ENCODE measurements at regions not wholly inside any gene's neighbourhood (a gene's known extent, or its start where the extent isn't known, plus 50 kb on each side); places are given as distances from the start of the nearest gene placed in this dataset.

DNA sequence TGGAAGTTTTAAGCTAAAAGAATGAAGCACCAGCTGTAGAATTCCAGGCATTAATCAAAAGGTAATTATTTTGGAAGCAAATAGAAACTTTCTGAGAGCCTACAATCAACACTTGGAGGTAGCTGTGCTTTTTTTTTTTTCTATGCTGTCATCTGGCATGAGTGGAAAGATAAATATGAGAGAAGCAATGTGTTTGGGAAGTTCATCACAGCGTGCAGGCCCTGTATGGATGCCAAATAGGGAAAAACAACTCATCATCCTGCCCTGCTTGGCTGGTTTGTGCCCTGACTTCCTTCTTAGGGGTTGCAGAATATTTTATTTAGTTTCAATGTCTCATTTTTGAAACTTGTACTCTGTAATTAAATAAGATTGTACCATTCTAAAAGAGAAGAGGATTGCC, 437.4 kb downstream of the PIK3C3 start:
- Histone ChIP-seq H3K4me1 (ENCODE audit: low read depth) (no peaks in the 10 kb centered on the region), H3K4me3 (no peak overlapping the region), H3K9me3 (ENCODE audit: low read depth) (no peaks in the 10 kb centered on the region), H3K27me3 (no peaks in the 10 kb centered on the region), H3K27ac (no peak overlapping the region), H3K36me3 (no peaks in the 10 kb centered on the region)
- TF ChIP-seq, protein P1, sequence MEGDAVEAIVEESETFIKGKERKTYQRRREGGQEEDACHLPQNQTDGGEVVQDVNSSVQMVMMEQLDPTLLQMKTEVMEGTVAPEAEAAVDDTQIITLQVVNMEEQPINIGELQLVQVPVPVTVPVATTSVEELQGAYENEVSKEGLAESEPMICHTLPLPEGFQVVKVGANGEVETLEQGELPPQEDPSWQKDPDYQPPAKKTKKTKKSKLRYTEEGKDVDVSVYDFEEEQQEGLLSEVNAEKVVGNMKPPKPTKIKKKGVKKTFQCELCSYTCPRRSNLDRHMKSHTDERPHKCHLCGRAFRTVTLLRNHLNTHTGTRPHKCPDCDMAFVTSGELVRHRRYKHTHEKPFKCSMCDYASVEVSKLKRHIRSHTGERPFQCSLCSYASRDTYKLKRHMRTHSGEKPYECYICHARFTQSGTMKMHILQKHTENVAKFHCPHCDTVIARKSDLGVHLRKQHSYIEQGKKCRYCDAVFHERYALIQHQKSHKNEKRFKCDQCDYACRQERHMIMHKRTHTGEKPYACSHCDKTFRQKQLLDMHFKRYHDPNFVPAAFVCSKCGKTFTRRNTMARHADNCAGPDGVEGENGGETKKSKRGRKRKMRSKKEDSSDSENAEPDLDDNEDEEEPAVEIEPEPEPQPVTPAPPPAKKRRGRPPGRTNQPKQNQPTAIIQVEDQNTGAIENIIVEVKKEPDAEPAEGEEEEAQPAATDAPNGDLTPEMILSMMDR (IDR thresholded peaks at IDR 0.05; ENCODE audit: low read depth, low read length), result no peak
- no peak for DNase-seq (ENCODE audit: low read depth in 1 of 2, low spot score in 1 of 2)

DNA sequence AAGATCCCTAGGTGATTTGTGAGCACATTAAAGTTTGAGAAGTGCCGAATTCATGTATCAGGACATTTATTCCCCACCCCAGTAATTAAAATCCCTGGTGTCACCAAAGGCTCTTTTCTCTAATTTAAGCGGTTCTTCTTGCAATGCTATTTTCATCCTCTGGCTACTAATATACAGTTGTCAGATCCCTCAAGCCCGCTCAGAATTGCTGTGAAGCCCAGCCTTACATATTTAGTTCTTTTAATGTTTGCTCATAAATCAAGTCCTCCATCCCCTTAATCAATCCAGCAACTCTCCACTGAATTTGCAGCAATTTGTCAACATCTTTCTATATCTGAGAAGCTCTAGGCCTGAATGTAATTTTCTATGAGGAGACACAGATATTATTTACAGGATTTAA, 437.9 kb downstream of the PIK3C3 start:
- no peaks in the 10 kb centered on the region for H3K27me3 ChIP-seq
- H3K4me1 ChIP-seq (ENCODE audit: low read depth), result no peaks in the 10 kb centered on the region
- no peaks in the 10 kb centered on the region for H3K9me3 ChIP-seq (ENCODE audit: low read depth)
- no peak overlapping the region for H3K4me3 ChIP-seq
- no peaks in the 10 kb centered on the region for H3K36me3 ChIP-seq
- DNase-seq (ENCODE audit: low read depth in 1 of 2, low spot score in 1 of 2), result no peak
- TF ChIP-seq, protein P1 (IDR thresholded peaks at IDR 0.05; ENCODE audit: low read depth, low read length), result no peak
- no peak overlapping the region for H3K27ac ChIP-seq

DNA sequence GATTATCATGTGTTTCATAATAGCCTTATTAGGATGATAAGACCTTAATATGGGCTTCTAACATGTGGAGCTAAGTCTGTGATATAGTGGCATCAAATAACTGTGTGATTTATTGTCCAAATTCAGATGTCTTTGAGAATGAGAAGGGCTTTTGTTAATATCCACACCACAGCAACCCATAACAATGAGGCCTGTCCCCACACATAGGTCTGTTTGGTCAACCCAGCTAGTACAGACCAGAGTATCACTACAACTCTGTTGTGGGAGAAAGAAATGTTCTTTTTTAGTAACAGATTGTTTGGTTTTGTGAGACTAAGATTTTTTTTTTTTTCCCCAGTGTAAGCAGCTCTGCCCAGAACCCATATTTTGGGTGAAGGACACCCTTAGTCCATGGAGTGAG, 439.2 kb downstream of the PIK3C3 start:
- H3K9me3 ChIP-seq (ENCODE audit: low read depth), result no peaks in the 10 kb centered on the region
- no peaks in the 10 kb centered on the region for H3K36me3 ChIP-seq
- H3K27me3 ChIP-seq, result no peaks in the 10 kb centered on the region
- H3K4me1 ChIP-seq (ENCODE audit: low read depth), result no peaks in the 10 kb centered on the region
- DNase-seq (ENCODE audit: low read depth in 1 of 2, low spot score in 1 of 2), result no peak
- TF ChIP-seq, protein P1 (IDR thresholded peaks at IDR 0.05; ENCODE audit: low read depth, low read length), result no peak
- H3K4me3 ChIP-seq, result no peak overlapping the region
- H3K27ac ChIP-seq, result no peak overlapping the region

DNA sequence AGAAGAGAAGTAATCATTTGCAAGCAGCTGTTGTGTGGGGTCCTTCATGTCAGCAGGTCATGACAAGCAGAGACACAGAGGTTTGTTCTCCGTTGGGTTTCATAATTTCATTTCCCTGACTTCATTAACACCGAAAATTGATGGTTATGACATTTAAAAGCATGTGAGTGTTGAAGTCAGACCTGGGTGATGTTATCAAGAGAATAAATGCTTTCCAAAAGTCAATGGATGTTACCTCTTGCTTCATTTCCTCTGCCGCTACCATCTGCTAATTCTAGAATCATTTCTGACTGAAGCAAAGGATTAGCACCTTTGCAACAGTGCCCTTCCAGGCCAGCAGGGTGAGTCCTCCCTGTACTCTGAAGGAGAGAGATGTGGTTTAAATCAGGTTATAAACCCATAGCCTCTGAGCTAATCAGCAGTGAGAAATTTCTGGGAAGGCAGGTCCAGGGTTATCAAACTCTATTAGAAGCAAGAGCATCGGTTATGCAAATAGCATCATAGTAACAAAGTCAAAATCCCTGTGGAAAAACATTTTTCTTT, 446.2 kb downstream of the PIK3C3 start:
- no peak for DNase-seq (ENCODE audit: low read depth in 1 of 2, low spot score in 1 of 2)
- Histone ChIP-seq H3K4me3 (no peak overlapping the region), H3K27me3 (no peaks in the 10 kb centered on the region), H3K27ac (no peak overlapping the region), H3K9me3 (ENCODE audit: low read depth) (no peaks in the 10 kb centered on the region), H3K36me3 (no peaks in the 10 kb centered on the region), H3K4me1 (ENCODE audit: low read depth) (no peaks in the 10 kb centered on the region)
- TF ChIP-seq, protein P1 (IDR thresholded peaks at IDR 0.05; ENCODE audit: low read depth, low read length), result no peak

DNA sequence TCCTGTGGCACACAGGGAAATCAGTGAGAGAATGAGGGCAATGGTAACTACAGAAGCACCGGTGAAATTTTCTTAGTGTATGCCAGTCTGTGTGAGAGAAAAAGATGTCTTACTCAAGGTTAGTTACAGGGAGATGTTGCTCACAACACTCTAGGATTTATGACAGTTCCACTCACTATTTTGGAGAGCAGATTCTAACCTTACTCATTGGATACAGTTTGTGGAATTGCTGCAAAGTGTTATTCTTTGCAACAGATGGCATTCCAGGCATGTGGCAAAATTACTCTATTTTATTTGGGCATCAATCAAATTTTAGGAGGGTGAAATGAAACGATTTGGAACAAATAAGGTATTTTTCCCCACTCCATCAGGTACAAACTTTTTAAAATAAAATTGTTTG, 449.1 kb downstream of the PIK3C3 start:
- no peaks in the 10 kb centered on the region for H3K36me3 ChIP-seq
- TF ChIP-seq, protein P1 (IDR thresholded peaks at IDR 0.05; ENCODE audit: low read depth, low read length), result no peak
- no peak overlapping the region for H3K4me3 ChIP-seq
- no peaks in the 10 kb centered on the region for H3K9me3 ChIP-seq (ENCODE audit: low read depth)
- no peak for DNase-seq (ENCODE audit: low read depth in 1 of 2, low spot score in 1 of 2)
- H3K4me1 ChIP-seq (ENCODE audit: low read depth), result no peaks in the 10 kb centered on the region
- H3K27ac ChIP-seq, result no peak overlapping the region
- H3K27me3 ChIP-seq, result no peaks in the 10 kb centered on the region

DNA sequence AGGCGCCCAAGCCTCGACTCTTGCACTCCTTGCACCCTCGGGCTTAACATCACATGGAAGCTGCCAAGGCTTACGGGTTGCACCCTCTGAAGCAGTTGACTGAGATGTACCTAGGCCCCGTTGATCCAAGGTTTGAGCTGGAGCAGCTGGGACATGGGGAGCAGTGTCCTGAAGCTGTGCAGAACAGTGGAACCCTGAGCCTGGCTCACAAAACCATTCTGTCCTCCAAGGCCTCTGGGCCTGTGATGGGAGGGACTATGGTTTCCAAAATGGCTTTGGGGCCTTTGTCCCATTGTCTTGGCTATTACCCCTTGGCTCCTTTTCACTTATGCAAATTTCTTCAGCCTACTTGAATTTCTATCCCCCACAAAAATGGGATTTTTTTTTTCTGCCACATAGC, 454.0 kb downstream of the PIK3C3 start:
- no peaks in the 10 kb centered on the region for H3K36me3 ChIP-seq
- no peaks in the 10 kb centered on the region for H3K27me3 ChIP-seq
- no peak overlapping the region for H3K27ac ChIP-seq
- TF ChIP-seq, protein P1 (IDR thresholded peaks at IDR 0.05; ENCODE audit: low read depth, low read length), result no peak
- no peak for DNase-seq (ENCODE audit: low read depth in 1 of 2, low spot score in 1 of 2)
- no peak overlapping the region for H3K4me3 ChIP-seq
- H3K9me3 ChIP-seq (ENCODE audit: low read depth), result no peaks in the 10 kb centered on the region
- H3K4me1 ChIP-seq (ENCODE audit: low read depth), result no peaks in the 10 kb centered on the region

Measured in cardiac muscle cell (in vitro differentiated cells and primary cell).